ENCODE measurements at regions not wholly inside any gene's neighbourhood (a gene's known extent, or its start where the extent isn't known, plus 50 kb on each side); places are given as distances from the start of the nearest gene placed in this dataset.

GRCh38 chr4:187258651-187259401, 535.2 kb upstream of the FAT1 start:
- WGBS, 2 donors (ENCODE audit: low coverage in 1 of 2), result 53 to 63% methylated on average over 4 to 6 of the region's 7 CpGs

GRCh38 chr4:187268940-187269339, 545.3 kb upstream of the FAT1 start:
- no peak overlapping the region for H3K27ac ChIP-seq
- 88 to 100% methylated on average over 1 of the region's 2 CpGs for WGBS, 2 donors (ENCODE audit: low coverage in 1 of 2)
- H3K9me3 ChIP-seq, result no peaks in the 10 kb centered on the region
- no peak overlapping the region for H3K4me3 ChIP-seq
- H3K4me1 ChIP-seq, result no peaks in the 10 kb centered on the region
- no peaks in the 10 kb centered on the region for H3K36me3 ChIP-seq
- no peak for ATAC-seq
- no peaks in the 10 kb centered on the region for H3K27me3 ChIP-seq
- TF ChIP-seq EP300 (IDR thresholded peaks at IDR 0.05) (no peak), CTCF (IDR thresholded peaks at IDR 0.05) (no peak), POLR2A (IDR thresholded peaks at IDR 0.05) (no peak), POLR2AphosphoS5 (IDR thresholded peaks at IDR 0.05) (no peak)

More at GRCh38 chr4:187258651-187259401, 535.2 kb upstream of the FAT1 start:
- no peak for ATAC-seq
- Histone ChIP-seq H3K4me3 (no peak overlapping the region), H3K27me3 (no peaks in the 10 kb centered on the region), H3K4me1 (no peaks in the 10 kb centered on the region), H3K27ac (no peak overlapping the region), H3K9me3 (no peaks in the 10 kb centered on the region), H3K36me3 (no peaks in the 10 kb centered on the region)
- TF ChIP-seq EP300 (IDR thresholded peaks at IDR 0.05) (no peak), POLR2A (IDR thresholded peaks at IDR 0.05) (no peak), CTCF (IDR thresholded peaks at IDR 0.05) (no peak), POLR2AphosphoS5 (IDR thresholded peaks at IDR 0.05) (no peak)

- 36 to 50% methylated on average over 3 of the region's 3 CpGs for WGBS, 2 donors (ENCODE audit: low coverage in 1 of 2)
- no peak overlapping the region for H3K4me3 ChIP-seq
- H3K27me3 ChIP-seq, result no peaks in the 10 kb centered on the region
- ATAC-seq, result no peak
- H3K36me3 ChIP-seq, result no peaks in the 10 kb centered on the region
- H3K4me1 ChIP-seq, result no peaks in the 10 kb centered on the region
- no peak for TF ChIP-seq POLR2AphosphoS5 (IDR thresholded peaks at IDR 0.05)
- TF ChIP-seq EP300 (IDR thresholded peaks at IDR 0.05), result no peak
- TF ChIP-seq CTCF (IDR thresholded peaks at IDR 0.05), result no peak
- TF ChIP-seq POLR2A (IDR thresholded peaks at IDR 0.05), result no peak
- no peaks in the 10 kb centered on the region for H3K9me3 ChIP-seq
- no peak overlapping the region for H3K27ac ChIP-seq
Measured at GRCh38 chr4:187270154-187270553, 546.5 kb upstream of the FAT1 start.

- ATAC-seq, result no peak
- Histone ChIP-seq H3K4me1 (no peaks in the 10 kb centered on the region), H3K4me3 (no peak overlapping the region), H3K27ac (no peak overlapping the region), H3K27me3 (no peaks in the 10 kb centered on the region), H3K9me3 (no peaks in the 10 kb centered on the region), H3K36me3 (no peaks in the 10 kb centered on the region)
- no peak for TF ChIP-seq EP300 (IDR thresholded peaks at IDR 0.05)
- no peak for TF ChIP-seq POLR2A (IDR thresholded peaks at IDR 0.05)
- no peak for TF ChIP-seq POLR2AphosphoS5 (IDR thresholded peaks at IDR 0.05)
- TF ChIP-seq CTCF (IDR thresholded peaks at IDR 0.05), result no peak
- 89 to 95% methylated on average over 2 of the region's 2 CpGs for WGBS, 2 donors (ENCODE audit: low coverage in 1 of 2)
Measured at GRCh38 chr4:187271848-187272247, 548.2 kb upstream of the FAT1 start.

GRCh38 chr4:187274153-187274552, 550.5 kb upstream of the FAT1 start:
- no peaks in the 10 kb centered on the region for H3K36me3 ChIP-seq
- 48 to 59% methylated on average over 2 of the region's 2 CpGs for WGBS, 2 donors (ENCODE audit: low coverage in 1 of 2)
- no peaks in the 10 kb centered on the region for H3K9me3 ChIP-seq
- TF ChIP-seq EP300 (IDR thresholded peaks at IDR 0.05) (no peak), POLR2A (IDR thresholded peaks at IDR 0.05) (no peak), POLR2AphosphoS5 (IDR thresholded peaks at IDR 0.05) (no peak), CTCF (IDR thresholded peaks at IDR 0.05) (no peak)
- H3K4me1 ChIP-seq, result no peaks in the 10 kb centered on the region
- no peak overlapping the region for H3K4me3 ChIP-seq
- H3K27me3 ChIP-seq, result no peaks in the 10 kb centered on the region
- H3K27ac ChIP-seq, result no peak overlapping the region
- no peak for ATAC-seq

Data from gastroesophageal sphincter (tissue), 4 donors.